HUES64 (cell line): ENCODE measurements at regions not wholly inside any gene's neighbourhood (a gene's known extent, or its start where the extent isn't known, plus 50 kb on each side); places are given as distances from the start of the nearest gene placed in this dataset.

ENCODE experiments used
- H3K27ac ChIP-seq: 2 replicates; pipeline ENCODE4 v1.7.0; 2013; ENCODE audit warnings: low read depth, low read length, inconsistent platforms
- H3K27me3 ChIP-seq: 2 replicates; pipeline ENCODE4 v1.6.1; 2013; ENCODE audit warnings: mild to moderate bottlenecking, low read length; ENCODE audit not compliant: insufficient read depth
- H3K36me3 ChIP-seq: 2 replicates; pipeline ENCODE4 v1.6.1; 2013; ENCODE audit warnings: mild to moderate bottlenecking, low read length; ENCODE audit not compliant: insufficient read depth
- H3K4me1 ChIP-seq: 2 replicates; pipeline ENCODE4 v1.6.1; 2013; ENCODE audit warnings: mild to moderate bottlenecking, low read length, moderate library complexity; ENCODE audit not compliant: insufficient read depth
- H3K4me3 ChIP-seq: 2 replicates; pipeline ENCODE4 v1.5.1; 2013; ENCODE audit warnings: mild to moderate bottlenecking, low read length, moderate library complexity
- H3K9ac ChIP-seq: 2 replicates; pipeline ENCODE4 v1.6.1; 2013; ENCODE audit warnings: mild to moderate bottlenecking, low read depth, low read length
- H3K9me3 ChIP-seq: 2 replicates; pipeline ENCODE4 v1.6.1; 2013; ENCODE audit warnings: low read depth, low read length; ENCODE audit not compliant: insufficient read depth
- WGBS: fragments of 150-250, 120-280 bp; methylation state at CpG from one replicate; pipeline ENCODE4 v1.1.7; 2013; ENCODE audit warnings: missing lambda C conversion rate; 5-methylcytosine and 5-hydroxymethylcytosine counted together

GRCh38 chr1:98458511-98459485 is 202.7 kb upstream of the SNX7 start:
- H3K27me3 ChIP-seq, result no peaks in the 10 kb centered on the region
- H3K9me3 ChIP-seq, result no peaks in the 10 kb centered on the region
- H3K36me3 ChIP-seq, result no peaks in the 10 kb centered on the region
- H3K27ac ChIP-seq, result no peak overlapping the region
- 30% methylated on average over 8 of the region's 8 CpGs for WGBS
- no peak overlapping the region for H3K9ac ChIP-seq
- no peak overlapping the region for H3K4me3 ChIP-seq
- H3K4me1 ChIP-seq, result peaks cover 17% of the 10 kb centered on the region; the same call in 1 of the 2 replicates

DNA sequence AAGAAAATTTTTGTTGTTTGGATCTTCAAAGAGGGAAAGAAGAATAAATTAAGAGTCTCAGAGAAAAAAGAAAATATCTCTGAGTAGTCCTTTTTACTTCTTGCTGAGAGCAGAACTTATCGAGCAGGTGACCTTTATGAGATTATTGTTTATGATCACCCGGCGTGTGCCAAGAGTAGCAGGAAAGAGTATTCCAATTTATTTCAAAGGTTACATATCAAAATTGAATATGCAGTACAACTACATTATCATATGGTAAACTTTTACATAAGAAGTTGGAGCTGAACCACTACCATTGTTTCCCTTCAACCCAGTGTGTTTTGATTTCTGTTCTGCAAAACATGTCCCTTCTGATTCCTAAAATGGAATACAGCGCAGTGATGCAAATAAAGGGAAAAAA is 204.3 kb upstream of the SNX7 start:
- no peak overlapping the region for H3K4me3 ChIP-seq
- 87% methylated on average over 2 of the region's 4 CpGs for WGBS
- no peak overlapping the region for H3K27ac ChIP-seq
- peaks cover 17% of the 10 kb centered on the region; the same call in 1 of the 2 replicates for H3K4me1 ChIP-seq
- no peak overlapping the region for H3K9ac ChIP-seq
- no peaks in the 10 kb centered on the region for H3K36me3 ChIP-seq
- no peaks in the 10 kb centered on the region for H3K9me3 ChIP-seq
- H3K27me3 ChIP-seq, result no peaks in the 10 kb centered on the region

- Histone ChIP-seq H3K4me3 (no peak overlapping the region), H3K9ac (no peak overlapping the region), H3K36me3 (no peaks in the 10 kb centered on the region), H3K4me1 (peaks cover 21% of the 10 kb centered on the region; the same call in 1 of the 2 replicates), H3K27ac (no peak overlapping the region), H3K9me3 (no peaks in the 10 kb centered on the region), H3K27me3 (no peaks in the 10 kb centered on the region)
- WGBS, result 89% methylated on average over 4 of the region's 4 CpGs
Measured at GRCh38 chr1:98454666-98455065, 206.9 kb upstream of the SNX7 start.

GRCh38 chr1:98453066-98453465 is 208.5 kb upstream of the SNX7 start:
- no CpG with 5 or more reads among the region's 1 CpG for WGBS
- no peaks in the 10 kb centered on the region for H3K27me3 ChIP-seq
- no peak overlapping the region for H3K27ac ChIP-seq
- no peak overlapping the region for H3K9ac ChIP-seq
- no peak overlapping the region for H3K4me3 ChIP-seq
- no peaks in the 10 kb centered on the region for H3K9me3 ChIP-seq
- H3K4me1 ChIP-seq, result peaks cover 9% of the 10 kb centered on the region; the same call in 1 of the 2 replicates
- no peaks in the 10 kb centered on the region for H3K36me3 ChIP-seq

- H3K36me3 ChIP-seq, result no peaks in the 10 kb centered on the region
- H3K9me3 ChIP-seq, result no peaks in the 10 kb centered on the region
- no peak overlapping the region for H3K27ac ChIP-seq
- H3K4me1 ChIP-seq, result 0 out of 2 replicates have a peak, but pooled peaks cover 5% of the 10 kb centered on the region
- no peaks in the 10 kb centered on the region for H3K27me3 ChIP-seq
- H3K9ac ChIP-seq, result no peak overlapping the region
- 90% methylated on average over 1 of the region's 2 CpGs for WGBS
- no peak overlapping the region for H3K4me3 ChIP-seq
Measured at GRCh38 chr1:98452162-98452561, 209.4 kb upstream of the SNX7 start.

DNA sequence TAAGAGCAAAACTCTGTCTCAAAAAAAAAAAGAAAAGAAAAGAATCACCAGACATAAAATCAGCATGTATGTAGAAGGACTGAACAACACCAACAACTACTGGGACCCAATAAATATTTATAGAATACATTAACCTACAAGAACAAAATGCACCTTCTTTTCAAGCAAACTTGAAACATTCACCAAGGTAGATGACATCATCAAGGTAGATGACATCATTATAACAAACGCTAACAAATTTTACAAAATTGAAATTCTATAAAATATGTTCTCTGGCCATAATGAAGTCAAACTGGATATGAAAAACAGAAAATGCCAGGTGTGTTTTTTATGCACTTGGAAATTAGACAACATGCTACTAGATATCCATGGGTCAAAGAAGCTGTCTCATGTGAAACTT is 220.2 kb upstream of the SNX7 start:
- no peaks in the 10 kb centered on the region for H3K9me3 ChIP-seq
- H3K27me3 ChIP-seq, result no peaks in the 10 kb centered on the region
- no peaks in the 10 kb centered on the region for H3K36me3 ChIP-seq
- H3K9ac ChIP-seq, result no peak overlapping the region
- H3K27ac ChIP-seq, result no peak overlapping the region
- H3K4me1 ChIP-seq, result no peaks in the 10 kb centered on the region
- no peak overlapping the region for H3K4me3 ChIP-seq
- WGBS, result 80% methylated on average over 1 of the region's 1 CpG

- 82% methylated on average over 1 of the region's 2 CpGs for WGBS
- Histone ChIP-seq H3K9me3 (no peaks in the 10 kb centered on the region), H3K9ac (no peak overlapping the region), H3K27me3 (no peaks in the 10 kb centered on the region), H3K27ac (no peak overlapping the region), H3K4me1 (no peaks in the 10 kb centered on the region), H3K36me3 (no peaks in the 10 kb centered on the region), H3K4me3 (no peak overlapping the region)
Measured at GRCh38 chr1:98439471-98439870, 222.1 kb upstream of the SNX7 start.

GRCh38 chr1:98437540-98437939 is 224.0 kb upstream of the SNX7 start:
- no peak overlapping the region for H3K27ac ChIP-seq
- no peak overlapping the region for H3K4me3 ChIP-seq
- no peaks in the 10 kb centered on the region for H3K27me3 ChIP-seq
- H3K36me3 ChIP-seq, result no peaks in the 10 kb centered on the region
- no peaks in the 10 kb centered on the region for H3K9me3 ChIP-seq
- H3K9ac ChIP-seq, result no peak overlapping the region
- no peaks in the 10 kb centered on the region for H3K4me1 ChIP-seq

DNA sequence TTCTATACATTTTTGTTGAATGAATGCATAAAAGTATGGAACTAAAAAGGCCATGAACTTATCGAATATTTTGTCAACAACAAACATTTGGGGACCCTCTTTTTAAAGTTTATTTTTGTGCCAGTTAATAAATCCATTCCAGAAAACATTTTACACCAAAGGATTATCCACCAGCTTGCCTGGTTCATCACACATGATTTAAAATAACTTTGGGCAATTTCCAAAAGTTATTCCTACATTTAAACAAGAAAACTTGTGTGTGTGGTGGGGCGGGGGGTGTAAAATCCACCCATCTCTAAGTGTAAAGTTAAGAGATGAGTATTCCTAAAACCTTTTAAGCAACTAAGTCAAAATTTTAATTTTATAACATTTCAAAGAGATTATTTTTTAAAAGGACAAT is 224.5 kb upstream of the SNX7 start:
- no peaks in the 10 kb centered on the region for H3K36me3 ChIP-seq
- 100% methylated on average over 1 of the region's 2 CpGs for WGBS

DNA sequence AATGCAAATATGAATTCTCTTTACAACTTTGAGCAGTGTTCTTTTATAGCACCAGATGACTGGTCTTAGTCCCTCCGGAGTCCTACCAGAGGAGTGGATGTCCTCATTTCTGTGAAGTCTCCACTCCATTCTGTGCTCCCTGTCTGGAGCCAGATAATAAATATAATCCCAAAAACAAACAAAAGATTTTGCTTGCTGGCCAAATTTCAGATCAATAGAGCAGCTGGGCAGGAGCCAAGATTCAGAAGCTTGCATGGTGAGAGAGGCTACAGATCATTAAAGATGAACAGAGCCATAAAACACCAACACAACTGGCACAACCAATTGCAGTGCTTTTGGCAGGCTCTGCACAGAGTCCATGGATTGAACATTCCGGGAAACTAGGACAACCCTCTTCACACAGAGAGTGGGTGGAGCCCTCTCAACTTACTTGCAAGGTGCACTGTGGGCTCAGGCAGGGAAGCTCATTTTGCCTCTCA is 231.5 kb upstream of the SNX7 start:
- Histone ChIP-seq H3K36me3 (no peaks in the 10 kb centered on the region), H3K4me3 (no peak overlapping the region), H3K4me1 (no peaks in the 10 kb centered on the region), H3K9me3 (no peaks in the 10 kb centered on the region), H3K27me3 (no peaks in the 10 kb centered on the region), H3K9ac (no peak overlapping the region), H3K27ac (no peak overlapping the region)
- WGBS, result 80% methylated on average over 2 of the region's 2 CpGs

More for the DNA sequence above, 224.5 kb upstream of the SNX7 start:
- H3K27me3 ChIP-seq, result no peaks in the 10 kb centered on the region
- H3K4me3 ChIP-seq, result no peak overlapping the region
- no peaks in the 10 kb centered on the region for H3K4me1 ChIP-seq
- H3K27ac ChIP-seq, result no peak overlapping the region
- no peak overlapping the region for H3K9ac ChIP-seq
- no peaks in the 10 kb centered on the region for H3K9me3 ChIP-seq

DNA sequence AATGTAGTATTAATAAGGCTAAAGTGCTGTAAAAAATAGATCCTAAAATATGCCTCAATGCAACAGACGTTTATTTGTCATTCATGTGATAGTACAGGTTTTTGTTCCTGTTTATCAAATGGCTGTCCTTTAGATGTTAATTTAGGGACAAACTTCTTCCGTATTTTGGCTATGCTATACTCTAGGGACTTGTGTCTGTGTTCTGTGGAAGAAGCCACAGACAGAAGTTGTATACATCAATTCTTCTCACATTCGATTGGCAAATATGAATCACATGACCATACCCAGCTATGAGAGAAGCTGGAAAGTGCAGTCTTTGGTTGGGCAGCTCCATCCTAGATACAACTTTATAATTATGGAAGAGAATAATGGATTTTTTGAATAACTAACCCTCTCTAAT is 232.7 kb upstream of the SNX7 start:
- WGBS, result 92% methylated on average over 3 of the region's 3 CpGs
- H3K9me3 ChIP-seq, result no peaks in the 10 kb centered on the region
- H3K4me1 ChIP-seq, result no peaks in the 10 kb centered on the region
- H3K4me3 ChIP-seq, result no peak overlapping the region
- H3K9ac ChIP-seq, result no peak overlapping the region
- no peaks in the 10 kb centered on the region for H3K36me3 ChIP-seq
- no peaks in the 10 kb centered on the region for H3K27me3 ChIP-seq
- no peak overlapping the region for H3K27ac ChIP-seq
